Stomach (tissue), 8 donors: ENCODE measurements at regions not wholly inside any gene's neighbourhood (a gene's known extent, or its start where the extent isn't known, plus 50 kb on each side); places are given as distances from the start of the nearest gene placed in this dataset.

Experiments
- DNase-seq, 2 donors: peaks; one replicate each; pipeline versions ENCODE4 v3.0.0 to v3.0.0-alpha.2; 2013 to 2019
- H3K27ac ChIP-seq, 5 donors: fragments of 200-600 bp in 4 of 5; sonication (generic) in 4 of 5; one replicate each; pipeline ENCODE4 v1.5.1; 2013 to 2019; ENCODE audit warnings: mild to moderate bottlenecking in 1 of 5, moderate library complexity in 1 of 5
- H3K27me3 ChIP-seq, 3 donors: fragments of 200-600 bp; sonication (generic); one replicate each; pipeline ENCODE4 v1.5.1; 2017 to 2019; ENCODE audit warnings: mixed run types in 1 of 3
- H3K36me3 ChIP-seq, 4 donors: fragments of 200-600 bp; sonication (generic); 1 replicate in 3 of 4; 2 replicates in 1 of 4; pipeline ENCODE4 v1.5.1; 2016 to 2019
- H3K4me1 ChIP-seq, 4 donors: fragments of 200-600 bp; sonication (generic); one replicate each; pipeline ENCODE4 v1.5.1; 2016 to 2019
- H3K4me3 ChIP-seq, 4 donors: fragments of 200-600 bp; sonication (generic) in 3 of 4; one replicate each; pipeline ENCODE4 v1.5.1; 2016 to 2019; ENCODE audit warnings: mild to moderate bottlenecking in 1 of 4
- H3K9me3 ChIP-seq, 4 donors: fragments of 200-600 bp; sonication (generic); one replicate each; pipeline ENCODE4 v1.5.1; 2016 to 2019
- CTCF ChIP-seq, 7 experiments: fragments of 450-650 bp in 4 of 7; fragments of 200-600 bp in 3 of 7; sonication (generic) in 3 of 7; IDR thresholded peaks; one replicate each; pipeline ENCODE4 v1.5.1; 2016 to 2019; ENCODE audit warnings: antibody characterized with exemption in 7 of 7, control low read depth in 2 of 7, mild to moderate bottlenecking in 1 of 7
- EP300 ChIP-seq: sonication (generic); formaldehyde crosslinking; IDR thresholded peaks from one replicate; pipeline ENCODE4 v1.6.1; 2017; ENCODE audit warnings: antibody characterized with exemption
- POLR2A ChIP-seq, 4 donors: fragments of 450-650 bp; IDR thresholded peaks; one replicate each; pipeline ENCODE4 v1.6.1; 2016; ENCODE audit warnings: antibody characterized with exemption in 4 of 4, control low read depth in 2 of 4, mild to moderate bottlenecking in 1 of 4, moderate library complexity in 1 of 4
- POLR2AphosphoS5 ChIP-seq, 3 donors: sonication (generic); formaldehyde crosslinking; IDR thresholded peaks; one replicate each; pipeline ENCODE4 v1.6.1; 2016; ENCODE audit warnings: antibody characterized with exemption in 3 of 3
- WGBS, 5 donors: extraction: QIAGEN DNeasy Blood & Tissue Kit in 3 of 5; methylation state at CpG; one replicate each; pipeline versions ENCODE4 v1.1.5 to v1.1.7; 2013 to 2018; 5-methylcytosine and 5-hydroxymethylcytosine counted together
- intact Hi-C: fragments of 100-400 bp; cut with DNase I; formaldehyde crosslinking; loops from one replicate; pipeline ENCODE4 v1.15.1; 2023; ENCODE audit warnings: low total_unique reads
- donor health status: healthy with polysubstance abuse.
- donor health status: Bipolar disorder and iron deficiency.
- donor health status: healthy.

DNA sequence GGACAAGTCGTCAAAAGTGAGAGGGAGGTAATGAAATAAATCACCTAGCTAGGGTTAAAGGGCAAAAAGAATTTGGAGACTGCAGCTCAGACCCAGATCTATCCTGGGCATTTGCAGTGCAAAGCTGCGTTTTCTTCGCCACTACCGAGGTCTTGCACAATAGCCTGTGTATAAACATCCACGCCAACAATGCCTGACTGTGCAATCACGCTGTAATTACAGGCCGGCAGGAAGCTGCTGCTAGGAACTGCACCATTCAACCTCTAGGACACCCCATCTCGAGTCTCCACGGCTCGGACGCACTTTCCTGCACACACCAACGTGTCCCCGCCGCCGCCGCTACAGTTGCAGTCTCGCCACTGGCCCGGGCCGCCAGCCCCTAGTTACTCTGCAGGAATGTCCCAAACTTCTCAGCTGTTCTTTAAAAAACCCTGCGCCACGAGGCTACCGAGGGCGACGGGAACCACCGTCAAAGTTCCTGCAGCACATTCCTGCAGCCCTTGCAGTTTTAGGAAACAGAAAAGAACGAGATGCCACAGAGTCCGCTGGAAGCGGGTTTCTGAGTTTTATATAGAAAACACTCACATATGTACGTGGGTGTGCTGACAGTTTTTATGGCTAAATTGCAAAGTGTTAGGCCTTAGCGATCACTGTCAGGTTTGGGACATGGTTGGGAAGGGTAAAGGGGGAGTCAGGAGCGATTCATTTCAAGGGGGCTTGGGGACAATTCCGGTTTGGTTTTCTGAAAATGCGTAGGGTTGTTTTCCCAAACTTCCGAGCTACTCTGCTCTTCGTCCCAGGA lies 65.6 kb upstream of the PTGR2 start:
- H3K27ac ChIP-seq: peak overlapping the region; percentile 95 to 100 (median 98)
- TF ChIP-seq POLR2AphosphoS5 (IDR thresholded peaks at IDR 0.05) (peak; percentile 91 to 96 (median 95)), CTCF (IDR thresholded peaks at IDR 0.05) (peak in 3 of 7 experiments; percentile 27 to 32 (median 31)), POLR2A (IDR thresholded peaks at IDR 0.05) (no peak), EP300 (peak; percentile 84)
- H3K36me3 ChIP-seq: no peaks in the 10 kb centered on the region
- no peaks in the 10 kb centered on the region for H3K9me3 ChIP-seq
- H3K4me3 ChIP-seq: peak overlapping the region; percentile 61 to 78 (median 68)
- peak; percentile 79 to 89 for DNase-seq
- intact Hi-C loops: no loop called here
- peaks cover 61 to 86% (median 75%) of the 10 kb centered on the region in 4 donors for H3K4me1 ChIP-seq
- 0 to 1% (median 0%) methylated on average over 35 of the region's 35 CpGs for WGBS, 5 donors
- no peaks in the 10 kb centered on the region for H3K27me3 ChIP-seq

DNA sequence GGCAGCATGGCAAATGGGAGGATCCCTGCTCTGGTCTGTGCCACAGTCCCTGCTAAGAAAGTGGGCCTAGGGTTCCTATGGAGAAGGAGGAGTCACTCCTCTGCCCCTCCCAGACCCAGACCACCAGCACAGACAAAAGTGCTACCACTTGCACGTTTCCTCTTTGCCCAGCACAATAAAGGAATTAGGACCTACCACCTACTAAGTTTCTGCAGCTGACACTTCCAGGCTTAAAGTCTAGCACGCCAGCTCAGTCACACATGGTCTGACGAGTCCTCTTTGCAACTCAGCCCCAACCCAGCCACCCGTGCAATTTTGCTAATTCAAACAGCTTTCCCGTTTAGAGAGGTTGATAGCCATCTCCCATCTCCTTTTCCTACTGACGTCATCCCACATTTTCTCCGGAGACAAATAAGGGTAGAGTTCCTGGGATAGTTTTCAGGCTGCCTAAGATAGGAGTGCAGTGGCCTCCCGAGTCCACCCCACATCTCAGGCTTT lies 66.2 kb upstream of the PTGR2 start:
- intact Hi-C loops: no loop called here
- H3K27ac ChIP-seq: peak overlapping the region; percentile 95 to 100 (median 98)
- H3K4me3 ChIP-seq: peak overlapping the region; percentile 61 to 78 (median 68)
- no peaks in the 10 kb centered on the region for H3K36me3 ChIP-seq
- peaks cover 54 to 83% (median 71%) of the 10 kb centered on the region in 4 donors for H3K4me1 ChIP-seq
- H3K27me3 ChIP-seq: no peaks in the 10 kb centered on the region
- H3K9me3 ChIP-seq: no peaks in the 10 kb centered on the region
- 2 to 8% (median 4%) methylated on average over 8 of the region's 8 CpGs for WGBS, 5 donors
- TF ChIP-seq POLR2AphosphoS5 (IDR thresholded peaks at IDR 0.05) (no peak), EP300 (no peak), POLR2A (IDR thresholded peaks at IDR 0.05) (no peak), CTCF (IDR thresholded peaks at IDR 0.05) (no peak)
- peak in 1 of 2 donors; percentile 75 for DNase-seq

- peaks cover 50 to 82% (median 70%) of the 10 kb centered on the region in 4 donors for H3K4me1 ChIP-seq
- peak overlapping the region in 3 of 4 donors; percentile 61 to 71 (median 64) for H3K4me3 ChIP-seq
- no peaks in the 10 kb centered on the region for H3K36me3 ChIP-seq
- no peak for TF ChIP-seq CTCF (IDR thresholded peaks at IDR 0.05)
- TF ChIP-seq POLR2A (IDR thresholded peaks at IDR 0.05): no peak
- WGBS, 5 donors: 14 to 50% (median 26%) methylated on average over 4 of the region's 4 CpGs
- H3K27me3 ChIP-seq: no peaks in the 10 kb centered on the region
- no peaks in the 10 kb centered on the region for H3K9me3 ChIP-seq
- intact Hi-C loops: no loop called here
- H3K27ac ChIP-seq: peak overlapping the region; percentile 95 to 100 (median 98)
- no peak for DNase-seq
Measured at GRCh38 chr14:73784988-73785313, 66.7 kb upstream of the PTGR2 start.

DNA sequence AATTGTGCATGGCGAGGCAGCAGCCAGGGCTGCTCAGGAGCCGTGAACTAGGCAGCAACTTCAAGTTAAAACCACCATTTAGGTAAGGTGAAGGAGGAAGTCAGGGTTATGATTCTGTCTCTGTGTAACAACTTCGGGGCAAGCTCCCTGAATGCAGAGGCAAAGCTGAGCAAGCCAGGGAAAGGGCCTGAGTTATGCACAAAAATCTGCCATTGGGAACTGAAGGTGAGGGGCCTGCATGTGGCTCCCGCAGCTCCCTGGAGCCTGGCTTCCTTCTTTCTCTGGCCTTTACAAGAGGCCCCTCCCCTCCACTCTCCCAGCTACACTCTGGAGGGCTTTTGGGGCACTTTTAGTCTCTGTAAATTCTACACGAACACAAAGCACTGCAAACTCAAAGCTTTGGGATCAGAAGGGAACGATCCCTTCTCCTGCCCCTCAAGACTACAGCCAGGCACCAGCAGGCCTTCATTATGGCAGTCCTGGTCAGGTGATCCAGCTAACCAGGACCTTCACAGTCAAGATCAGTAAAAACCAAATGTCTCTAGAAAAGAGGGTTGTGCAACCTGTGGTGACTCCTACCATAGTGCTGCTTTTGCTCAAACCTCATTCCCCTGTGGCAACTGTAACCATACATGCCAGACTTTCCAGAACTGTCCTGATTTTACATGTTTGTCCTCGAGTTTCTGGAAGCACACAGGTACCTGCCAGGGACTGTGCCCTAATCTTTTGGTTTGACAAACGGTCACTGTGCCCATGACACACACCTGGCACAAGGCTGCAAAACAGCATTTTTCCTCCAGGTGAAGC lies 67.2 kb upstream of the PTGR2 start:
- TF ChIP-seq POLR2AphosphoS5 (IDR thresholded peaks at IDR 0.05) (peak; percentile 45 to 84 (median 67)), EP300 (peak; percentile 52), POLR2A (IDR thresholded peaks at IDR 0.05) (no peak), CTCF (IDR thresholded peaks at IDR 0.05) (peak in 1 of 7 experiments; percentile 13)
- Histone ChIP-seq H3K4me3 (peak overlapping the region in 3 of 4 donors; percentile 61 to 71 (median 64)), H3K27me3 (no peaks in the 10 kb centered on the region), H3K36me3 (no peaks in the 10 kb centered on the region), H3K27ac (peak overlapping the region; percentile 95 to 100 (median 98)), H3K9me3 (no peaks in the 10 kb centered on the region), H3K4me1 (peaks cover 47 to 76% (median 67%) of the 10 kb centered on the region in 4 donors)
- 18 to 37% (median 30%) methylated on average over 8 of the region's 8 CpGs for whole genome bisulfite sequencing, 5 donors
- intact Hi-C loops: no loop called here
- peak in 1 of 2 donors; percentile 73 for DNase-seq
